PC-9 (cell line): ENCODE measurements at regions not wholly inside any gene's neighbourhood (a gene's known extent, or its start where the extent isn't known, plus 50 kb on each side); places are given as distances from the start of the nearest gene placed in this dataset.

Experiments
- BruUV-seq: library from RNA; stranded (reverse); fragments of 400-500 nt; replicated peaks from 2 replicates; lab custom pipeline; 2021; lab: Mats Ljungman, UMichigan
- CTCF ChIA-PET: fragments of 300-600 bp; sonication (Branson Sonifier 250); formaldehyde crosslinking; loops from one replicate; lab custom pipeline; 2022; ENCODE audit warnings: antibody characterized with exemption; lab: Charles Lee
- POLR2A ChIA-PET: fragments of 300-600 bp; sonication (Branson Sonifier 250); formaldehyde crosslinking; loops from one replicate; lab custom pipeline; 2022; ENCODE audit warnings: antibody characterized with exemption; ENCODE audit not compliant: unreplicated experiment; lab: Charles Lee
- DNase-seq, 2 experiments: peaks; one replicate each; pipeline versions ENCODE4 v3.0.0 to v3.0.0-alpha.2; 2015 to 2022; ENCODE audit warnings: mixed read lengths in 1 of 2
- H2AFZ ChIP-seq: fragments of 200-600 bp; sonication (generic); 2 replicates; pipeline ENCODE4 v1.8.1; 2017; ENCODE audit warnings: antibody characterized with exemption
- H3F3A ChIP-seq: fragments of 200-600 bp; sonication (generic); 2 replicates; pipeline ENCODE4 v1.8.1; 2017; ENCODE audit warnings: antibody characterized with exemption, mild to moderate bottlenecking, low read depth; ENCODE audit not compliant: insufficient read depth
- H3K27ac ChIP-seq: fragments of 200-600 bp; sonication (generic); 2 replicates; pipeline ENCODE4 v1.6.1; 2016; ENCODE audit warnings: mixed run types
- H3K27me3 ChIP-seq: fragments of 200-600 bp; sonication (generic); 2 replicates; pipeline ENCODE4 v1.6.1; 2016; ENCODE audit warnings: low read depth, mixed run types; ENCODE audit not compliant: insufficient read depth
- H3K36me3 ChIP-seq: fragments of 200-600 bp; sonication (generic); 2 replicates; pipeline ENCODE4 v1.6.1; 2016; ENCODE audit warnings: low read depth, mixed run types
- H3K4me1 ChIP-seq: fragments of 200-600 bp; sonication (generic); replicated peaks from 2 replicates; pipeline ENCODE4 v1.6.1; 2016; ENCODE audit warnings: mixed run types; ENCODE audit not compliant: insufficient read depth
- H3K4me2 ChIP-seq: fragments of 200-600 bp; sonication (generic); 2 replicates; pipeline ENCODE4 v1.6.1; 2017; ENCODE audit warnings: mixed run types
- H3K4me3 ChIP-seq: fragments of 200-600 bp; sonication (generic); 2 replicates; pipeline ENCODE4 v1.6.1; 2016; ENCODE audit warnings: mixed run types
- H3K79me2 ChIP-seq: fragments of 200-600 bp; sonication (generic); 2 replicates; pipeline ENCODE4 v1.6.1; 2017; ENCODE audit warnings: low read depth, mixed run types
- H3K9me2 ChIP-seq: fragments of 200-600 bp; sonication (generic); 2 replicates; pipeline ENCODE4 v1.8.1; 2017; ENCODE audit warnings: mild to moderate bottlenecking; ENCODE audit not compliant: insufficient read depth
- H3K9me3 ChIP-seq: fragments of 200-600 bp; sonication (generic); 2 replicates; pipeline ENCODE4 v1.8.1; 2016; ENCODE audit warnings: low read depth; ENCODE audit not compliant: insufficient read depth
- H4K20me1 ChIP-seq: fragments of 200-600 bp; sonication (generic); 2 replicates; pipeline ENCODE4 v1.8.1; 2017; ENCODE audit not compliant: insufficient read depth
- EZH2 ChIP-seq: fragments of 200-600 bp; sonication (generic); IDR thresholded peaks from 2 replicates; pipeline ENCODE4 v1.8.0; 2017; ENCODE audit warnings: antibody characterized with exemption, low read depth
- intact Hi-C: fragments of 100-400 bp; cut with micrococcal nuclease; formaldehyde crosslinking; loops from one replicate; pipeline ENCODE4 v1.10.0; 2022; ENCODE audit not compliant: unreplicated experiment
- TF ChIP-seq, protein P1 (sequence below): fragments of 200-600 bp; sonication (generic); conservative IDR thresholded peaks from 2 replicates; pipeline ENCODE4 v1.6.1; 2017; ENCODE audit warnings: mixed run types, antibody characterized with exemption, mild to moderate bottlenecking, moderate library complexity

DNA sequence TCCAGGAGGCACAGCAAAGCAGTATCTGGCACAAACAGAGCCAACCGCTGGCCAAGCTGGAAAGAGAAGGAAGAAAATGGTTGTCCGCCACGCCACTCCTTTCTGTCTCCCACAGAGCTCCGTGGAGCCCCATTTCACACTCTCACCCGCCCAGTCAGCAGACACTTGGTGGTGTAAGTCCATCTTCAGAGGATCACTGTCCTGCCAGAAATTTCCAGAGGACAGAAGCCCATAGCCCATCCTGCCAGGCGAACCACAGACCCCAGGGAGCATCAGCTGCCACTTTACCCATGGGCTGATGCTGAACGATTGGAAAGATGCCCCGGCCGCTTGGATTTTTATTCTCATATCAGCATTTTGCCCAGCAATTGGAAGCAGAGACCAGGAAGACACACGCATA lies 144.7 kb upstream of the LYZL2 start:
- no peak for DNase-seq
- Histone ChIP-seq H2AFZ (no peak overlapping the region), H3F3A (no peaks in the 10 kb centered on the region), H3K36me3 (no peaks in the 10 kb centered on the region), H3K27me3 (peaks cover 10% of the 10 kb centered on the region; the same call in 1 of the 2 replicates), H3K9me3 (no peaks in the 10 kb centered on the region; the same call in 1 of the 2 replicates), H3K4me1 (no peaks in the 10 kb centered on the region), H4K20me1 (no peaks in the 10 kb centered on the region), H3K9me2 (no peaks in the 10 kb centered on the region), H3K79me2 (no peaks in the 10 kb centered on the region), H3K27ac (no peak overlapping the region), H3K4me3 (no peak overlapping the region), H3K4me2 (no peak overlapping the region)
- TF ChIP-seq, protein P1, sequence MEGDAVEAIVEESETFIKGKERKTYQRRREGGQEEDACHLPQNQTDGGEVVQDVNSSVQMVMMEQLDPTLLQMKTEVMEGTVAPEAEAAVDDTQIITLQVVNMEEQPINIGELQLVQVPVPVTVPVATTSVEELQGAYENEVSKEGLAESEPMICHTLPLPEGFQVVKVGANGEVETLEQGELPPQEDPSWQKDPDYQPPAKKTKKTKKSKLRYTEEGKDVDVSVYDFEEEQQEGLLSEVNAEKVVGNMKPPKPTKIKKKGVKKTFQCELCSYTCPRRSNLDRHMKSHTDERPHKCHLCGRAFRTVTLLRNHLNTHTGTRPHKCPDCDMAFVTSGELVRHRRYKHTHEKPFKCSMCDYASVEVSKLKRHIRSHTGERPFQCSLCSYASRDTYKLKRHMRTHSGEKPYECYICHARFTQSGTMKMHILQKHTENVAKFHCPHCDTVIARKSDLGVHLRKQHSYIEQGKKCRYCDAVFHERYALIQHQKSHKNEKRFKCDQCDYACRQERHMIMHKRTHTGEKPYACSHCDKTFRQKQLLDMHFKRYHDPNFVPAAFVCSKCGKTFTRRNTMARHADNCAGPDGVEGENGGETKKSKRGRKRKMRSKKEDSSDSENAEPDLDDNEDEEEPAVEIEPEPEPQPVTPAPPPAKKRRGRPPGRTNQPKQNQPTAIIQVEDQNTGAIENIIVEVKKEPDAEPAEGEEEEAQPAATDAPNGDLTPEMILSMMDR = no peak
- TF ChIP-seq EZH2 = no peak
- ChIA-PET POLR2A (interaction anchor here (0.6 kb wide), 1 partner anchor 230 kb away, joined by 4 read pairs; no protein-coding TSS in a partner anchor), CTCF (no interaction called here)
- no TSS peak for BruUV-seq
- intact Hi-C loops = no loop called here

DNA sequence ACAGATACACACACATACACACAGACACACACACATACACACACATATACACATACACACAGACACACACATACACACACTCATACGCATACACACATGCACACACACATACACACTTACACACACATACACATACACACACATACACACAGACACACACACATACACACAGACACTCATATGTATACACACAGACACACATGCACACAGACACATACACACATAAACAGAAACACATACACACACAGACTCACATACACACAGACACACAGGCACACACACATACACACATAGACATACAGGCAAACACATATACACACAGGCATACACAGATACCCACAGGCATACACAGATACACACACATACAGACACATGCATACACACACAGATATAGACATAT lies 143.9 kb upstream of the LYZL2 start:
- peaks cover 10% of the 10 kb centered on the region; the same call in 1 of the 2 replicates for H3K27me3 ChIP-seq
- no peaks in the 10 kb centered on the region for H3K9me2 ChIP-seq
- H3K4me2 ChIP-seq = no peak overlapping the region
- no peaks in the 10 kb centered on the region for H3F3A ChIP-seq
- no peak for TF ChIP-seq EZH2
- TF ChIP-seq, protein P1 = no peak
- H2AFZ ChIP-seq = no peak overlapping the region
- H3K79me2 ChIP-seq = no peaks in the 10 kb centered on the region
- no peaks in the 10 kb centered on the region for H4K20me1 ChIP-seq
- H3K36me3 ChIP-seq = no peaks in the 10 kb centered on the region
- DNase-seq = no peak
- ChIA-PET POLR2A (no interaction called here), CTCF (no interaction called here)
- H3K4me3 ChIP-seq = no peak overlapping the region
- no TSS peak for BruUV-seq
- H3K27ac ChIP-seq = no peak overlapping the region
- H3K4me1 ChIP-seq = no peaks in the 10 kb centered on the region
- intact Hi-C loops = no loop called here
- H3K9me3 ChIP-seq = no peaks in the 10 kb centered on the region; the same call in 1 of the 2 replicates

DNA sequence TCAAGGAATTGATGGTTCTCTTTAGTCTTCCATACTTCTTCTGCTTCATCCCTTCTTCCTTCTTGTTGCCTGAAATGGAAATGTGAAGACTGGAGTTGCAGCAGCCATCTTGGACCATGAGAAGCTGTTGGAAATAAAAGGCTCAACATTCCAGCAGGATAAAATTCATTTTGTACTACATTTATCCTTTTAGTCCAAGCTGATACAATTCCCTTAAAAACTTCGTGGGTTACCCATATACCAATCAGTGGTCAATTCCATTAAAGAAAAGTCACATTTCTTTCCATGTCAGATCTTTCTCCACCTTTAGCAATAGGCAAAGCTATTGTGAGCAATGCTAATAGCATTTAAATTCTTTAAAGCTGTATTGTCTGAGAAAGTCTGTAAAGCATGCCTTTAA lies 141.3 kb upstream of the LYZL2 start:
- no TSS peak for BruUV-seq
- intact Hi-C loops = no loop called here
- POLR2A ChIA-PET = interaction anchor here (0.6 kb wide), 1 partner anchor 865 kb away, joined by 3 read pairs; no protein-coding TSS in a partner anchor

More for the DNA sequence above, 141.3 kb upstream of the LYZL2 start:
- H3K4me3 ChIP-seq = no peak overlapping the region
- no peaks in the 10 kb centered on the region for H3K79me2 ChIP-seq
- no peaks in the 10 kb centered on the region for H3K27me3 ChIP-seq
- TF ChIP-seq EZH2 = no peak
- TF ChIP-seq, protein P1 = no peak
- no peaks in the 10 kb centered on the region for H4K20me1 ChIP-seq
- H3K4me2 ChIP-seq = no peak overlapping the region
- DNase-seq = no peak
- H3K9me3 ChIP-seq = no peaks in the 10 kb centered on the region; the same call in 1 of the 2 replicates
- H3K4me1 ChIP-seq = no peaks in the 10 kb centered on the region
- no peaks in the 10 kb centered on the region for H3K36me3 ChIP-seq
- no peaks in the 10 kb centered on the region for H3F3A ChIP-seq
- H3K9me2 ChIP-seq = no peaks in the 10 kb centered on the region
- no peak overlapping the region for H3K27ac ChIP-seq
- CTCF ChIA-PET = no interaction called here
- H2AFZ ChIP-seq = no peak overlapping the region
